Endothelial cell of umbilical vein (primary cell): ENCODE measurements at regions not wholly inside any gene's neighbourhood (a gene's known extent, or its start where the extent isn't known, plus 50 kb on each side); places are given as distances from the start of the nearest gene placed in this dataset.

Source experiments
- BruUV-seq: library from RNA; stranded (reverse); fragments of 400-500 nt; replicated peaks from 2 replicates; lab custom pipeline; 2021; lab: Mats Ljungman, UMichigan
- CTCF ChIA-PET: fragments of 300-600, 350-600 bp; sonication (Branson Sonifier 250); formaldehyde crosslinking; loops from one replicate; lab custom pipeline; 2021; ENCODE audit warnings: antibody characterized with exemption, inconsistent platforms; lab: Charles Lee
- POLR2A ChIA-PET: fragments of 300-600, 350-600 bp; sonication (Branson Sonifier 250); formaldehyde crosslinking; loops from one replicate; lab custom pipeline; 2021; ENCODE audit warnings: antibody characterized with exemption, inconsistent platforms; lab: Charles Lee
- DNase-seq: peaks from one replicate; pipeline ENCODE4 v3.0.0-alpha.2; 2011; ENCODE audit warnings: low read depth, low spot score
- FAIRE-seq: peaks from 2 replicates; lab custom pipeline; 2011; peaks lifted over from hg19 to GRCh38; lab: Jason Lieb, UNC
- H2AFZ ChIP-seq: 2 replicates; pipeline ENCODE4 v1.6.0; 2012; ENCODE audit warnings: low read depth, low read length, control low read depth, inconsistent platforms
- H3K27ac ChIP-seq: 2 replicates; pipeline ENCODE4 v1.5.1; 2011; ENCODE audit warnings: low read depth, mild to moderate bottlenecking, control low read depth, low read length, moderate library complexity; ENCODE audit not compliant: insufficient read depth
- H3K27me3 ChIP-seq, 2 experiments: 2 replicates each; pipeline versions ENCODE4 v1.6.0 to v1.6.1; 2011; ENCODE audit warnings: low read length in 2 of 2, mixed read lengths in 1 of 2; ENCODE audit not compliant: control insufficient read depth in 2 of 2, insufficient read depth in 2 of 2
- H3K36me3 ChIP-seq, 2 experiments: 2 replicates in 1 of 2; 3 replicates in 1 of 2; pipeline ENCODE4 v1.5.1; 2011; ENCODE audit warnings: low read length in 2 of 2, mild to moderate bottlenecking in 1 of 2, moderate library complexity in 1 of 2; ENCODE audit not compliant: control insufficient read depth in 2 of 2, insufficient read depth in 2 of 2; ENCODE audit errors: extremely low read depth in 1 of 2
- H3K4me1 ChIP-seq: 3 replicates; pipeline ENCODE4 v1.5.1; 2011; ENCODE audit warnings: mild to moderate bottlenecking, low read length; ENCODE audit not compliant: control insufficient read depth, insufficient read depth; ENCODE audit errors: extremely low read depth
- H3K4me2 ChIP-seq: 2 replicates; pipeline ENCODE4 v1.6.1; 2011; ENCODE audit warnings: low read length, control low read depth, mixed read lengths; ENCODE audit not compliant: insufficient read depth
- H3K4me3 ChIP-seq, 3 experiments: fragments of 200-600 bp in 1 of 3; sonication (generic), shearing (Covaris generic) in 1 of 3; replicated peaks in 1 of 3; 2 replicates each; pipeline ENCODE4 v1.5.1; 2011 to 2016; ENCODE audit warnings: control low read depth in 3 of 3, low read length in 3 of 3, mild to moderate bottlenecking in 2 of 3, inconsistent platforms in 1 of 3, low read depth in 1 of 3, moderate library complexity in 1 of 3; ENCODE audit not compliant: insufficient read depth in 1 of 3
- H3K79me2 ChIP-seq: 2 replicates; pipeline ENCODE4 v1.6.0; 2012; ENCODE audit warnings: low read length, inconsistent platforms; ENCODE audit not compliant: control insufficient read depth, insufficient read depth
- H3K9ac ChIP-seq: replicated peaks from 2 replicates; pipeline ENCODE3; 2011; ENCODE audit warnings: low read length, control low read depth; ENCODE audit not compliant: insufficient read depth; ENCODE audit errors: extremely low read depth
- H3K9me1 ChIP-seq: replicated peaks from 3 replicates; pipeline ENCODE4 v1.6.0; 2011; ENCODE audit warnings: mild to moderate bottlenecking, low read length; ENCODE audit not compliant: control insufficient read depth, insufficient read depth; ENCODE audit errors: extremely low read depth
- H3K9me3 ChIP-seq: replicated peaks from 2 replicates; pipeline ENCODE4 v1.5.1; 2012; ENCODE audit warnings: low read length, inconsistent platforms; ENCODE audit not compliant: control insufficient read depth, insufficient read depth
- H4K20me1 ChIP-seq: replicated peaks from 2 replicates; pipeline ENCODE3; 2011; ENCODE audit warnings: mild to moderate bottlenecking, low read length; ENCODE audit not compliant: control insufficient read depth, insufficient read depth; ENCODE audit errors: extremely low read depth
- CTCF ChIP-seq, 2 donors: IDR thresholded peaks; 1 replicate in 1 of 2; 2 replicates in 1 of 2; pipeline ENCODE4 v1.5.1; 2011; ENCODE audit warnings: low read length in 2 of 2, mild to moderate bottlenecking in 2 of 2, moderate library complexity in 2 of 2, control low read depth in 1 of 2, inconsistent platforms in 1 of 2, low read depth in 1 of 2; ENCODE audit not compliant: insufficient read depth in 1 of 2; ENCODE audit errors: extremely low read depth in 1 of 2
- EZH2 ChIP-seq: IDR thresholded peaks from 2 replicates; pipeline ENCODE4 v1.6.1; 2012; ENCODE audit warnings: borderline replicate concordance, low read depth, mild to moderate bottlenecking, moderate library complexity, low read length, inconsistent platforms; ENCODE audit not compliant: severe bottlenecking
- FOS ChIP-seq: IDR thresholded peaks from 2 replicates; pipeline ENCODE4 v1.6.1; 2011; ENCODE audit warnings: mild to moderate bottlenecking, low read length, moderate library complexity, borderline replicate concordance; ENCODE audit not compliant: insufficient read depth
- GATA2 ChIP-seq: IDR thresholded peaks from 2 replicates; pipeline ENCODE4 v1.7.0; 2011; ENCODE audit warnings: low read depth, mild to moderate bottlenecking, moderate library complexity, mixed read lengths, low read length; ENCODE audit not compliant: insufficient read length, insufficient read depth
- JUN ChIP-seq: IDR thresholded peaks from 2 replicates; pipeline ENCODE4 v1.6.1; 2011; ENCODE audit warnings: borderline replicate concordance, low read depth; ENCODE audit not compliant: insufficient read length, insufficient read depth
- MAX ChIP-seq: IDR thresholded peaks from 2 replicates; pipeline ENCODE4 v1.6.1; 2011; ENCODE audit not compliant: insufficient read depth, insufficient read length
- MYC ChIP-seq: IDR thresholded peaks from one replicate; pipeline ENCODE4 v1.6.1; 2011; ENCODE audit warnings: mild to moderate bottlenecking, low read depth, low read length
- POLR2A ChIP-seq: IDR thresholded peaks from 2 replicates; pipeline ENCODE4 v1.6.1; 2012; ENCODE audit warnings: low read depth, mild to moderate bottlenecking, control low read depth, low read length
- POLR2AphosphoS5 ChIP-seq: IDR thresholded peaks from 2 replicates; pipeline ENCODE4 v1.6.1; 2012; ENCODE audit warnings: low read depth, mild to moderate bottlenecking, control low read depth, low read length, moderate library complexity; ENCODE audit not compliant: insufficient read depth
- dilution Hi-C: fragments of 300-500 bp; cut with MboI; formaldehyde crosslinking; loops from one replicate; pipeline ENCODE4 v1.15.0; 2019; ENCODE audit warnings: low sequenced_read_pairs; ENCODE audit not compliant: extremely low pct_ligation_motif_present
- intact Hi-C: fragments of 100-400 bp; cut with micrococcal nuclease; formaldehyde crosslinking; loops from one replicate; pipeline ENCODE4 v1.10.0; 2022

- FAIRE-seq (no peak), DNase-seq (no peak)
- Histone ChIP-seq H3K9me3 (peaks cover 5% of the 10 kb centered on the region), H3K9ac (no peak overlapping the region), H3K4me1 (no peaks in the 10 kb centered on the region), H3K9me1 (no peaks in the 10 kb centered on the region), H3K27ac (no peak overlapping the region), H2AFZ (no peak overlapping the region), H4K20me1 (no peaks in the 10 kb centered on the region), H3K79me2 (no peaks in the 10 kb centered on the region), H3K36me3 (no peaks in the 10 kb centered on the region), H3K4me3 (no peak overlapping the region), H3K27me3 (no peaks in the 10 kb centered on the region), H3K4me2 (no peak overlapping the region)
- ChIA-PET POLR2A (no interaction called here), CTCF (no interaction called here)
- TF ChIP-seq EZH2 (no peak), FOS (no peak), MYC (no peak), GATA2 (no peak), POLR2AphosphoS5 (no peak), POLR2A (no peak), MAX (no peak), CTCF (IDR thresholded peaks at IDR 0.05; ENCODE audit: extremely low read depth in 1 of 2, insufficient read depth in 1 of 2, low read depth in 1 of 2, low read length in 2 of 2) (no peak), JUN (no peak)
- intact Hi-C loops (no loop called here), dilution Hi-C loops (no loop called here)
- BruUV-seq = no TSS peak
Measured at GRCh38 chr5:152608458-152608857, 203.4 kb upstream of the NMUR2 start.
